DMS79 treated with DMSO at 0.1 percent for 48 hours (cell line): ENCODE measurements at regions not wholly inside any gene's neighbourhood (a gene's known extent, or its start where the extent isn't known, plus 50 kb on each side); places are given as distances from the start of the nearest gene placed in this dataset.

ENCODE experiments used
- DNase-seq: peaks from one replicate; lab custom pipeline; 2025; lab: John Stamatoyannopoulos, UW

DNA sequence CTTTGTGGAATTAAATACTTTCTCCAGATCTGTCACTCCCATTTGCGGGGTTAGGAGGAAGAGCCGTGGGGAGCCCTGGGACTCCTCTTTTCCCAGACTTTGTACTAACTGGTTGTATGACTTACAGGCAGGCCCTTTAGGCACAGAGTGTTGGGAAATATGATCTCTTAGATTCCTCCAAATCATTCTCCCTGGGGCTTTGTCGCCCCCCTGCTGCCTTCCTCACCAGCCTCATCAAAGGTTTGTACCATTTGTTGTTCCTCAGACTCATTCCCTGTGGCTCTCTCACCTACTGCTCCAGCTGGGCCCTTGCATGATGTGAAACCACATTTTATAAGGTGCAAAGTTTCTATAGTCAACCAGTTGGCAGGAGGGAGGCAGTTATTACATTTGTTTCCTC is 56.4 kb downstream of the CRYGS start:
- DNase-seq: no peak

DNA sequence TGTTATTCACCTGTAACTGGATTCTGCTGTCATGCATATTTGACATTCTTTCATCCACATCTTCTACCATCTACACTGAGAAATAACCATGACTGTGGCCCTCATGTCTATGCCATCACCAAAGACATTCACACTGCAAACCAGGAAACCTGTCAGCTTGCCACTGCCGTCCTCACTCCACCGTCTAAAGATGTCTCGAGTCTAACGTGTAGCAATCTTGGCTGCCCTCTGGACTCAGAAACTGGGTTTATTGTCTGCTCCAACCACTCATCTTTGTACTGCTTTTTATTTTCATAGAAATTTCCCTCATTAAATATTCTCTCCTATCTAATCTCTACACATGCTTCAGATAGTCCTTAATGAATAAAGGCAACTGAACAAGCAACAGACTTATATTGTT is 57.1 kb downstream of the CRYGS start:
- no peak for DNase-seq

DNA sequence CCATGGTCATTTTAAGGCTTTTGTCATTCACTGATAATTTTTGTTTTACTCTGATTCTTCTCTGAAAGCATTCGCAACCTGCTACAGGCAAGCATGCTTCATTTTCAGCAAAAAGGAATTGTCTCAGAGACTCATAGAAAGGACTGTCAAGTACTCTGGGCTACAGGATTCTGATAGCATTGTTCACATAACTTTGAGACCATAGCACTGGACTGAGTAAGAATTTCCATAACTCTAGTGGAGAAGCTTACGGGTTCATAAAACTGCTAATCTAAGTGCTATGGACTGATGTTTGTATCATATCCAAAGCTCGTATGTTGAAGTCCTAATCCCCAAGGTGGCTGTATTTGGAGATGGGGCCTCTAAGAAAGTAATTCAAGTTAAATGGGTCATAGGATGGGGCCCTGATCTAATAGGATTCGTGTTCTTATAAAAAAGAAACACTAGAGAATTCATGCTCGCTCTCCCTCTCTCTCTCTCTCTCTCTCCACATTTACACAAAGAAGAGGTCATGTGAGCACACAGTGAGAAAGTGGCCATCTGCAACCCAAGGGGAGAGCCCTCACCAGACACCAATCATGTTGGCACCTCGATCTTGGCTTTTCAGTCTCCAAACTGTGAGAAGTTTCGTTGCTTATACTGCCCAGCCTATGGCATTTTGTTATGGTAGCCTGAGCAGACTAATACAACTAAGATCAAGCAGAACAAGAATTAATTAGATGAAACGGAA is 60.4 kb downstream of the CRYGS start:
- no peak for DNase-seq

DNA sequence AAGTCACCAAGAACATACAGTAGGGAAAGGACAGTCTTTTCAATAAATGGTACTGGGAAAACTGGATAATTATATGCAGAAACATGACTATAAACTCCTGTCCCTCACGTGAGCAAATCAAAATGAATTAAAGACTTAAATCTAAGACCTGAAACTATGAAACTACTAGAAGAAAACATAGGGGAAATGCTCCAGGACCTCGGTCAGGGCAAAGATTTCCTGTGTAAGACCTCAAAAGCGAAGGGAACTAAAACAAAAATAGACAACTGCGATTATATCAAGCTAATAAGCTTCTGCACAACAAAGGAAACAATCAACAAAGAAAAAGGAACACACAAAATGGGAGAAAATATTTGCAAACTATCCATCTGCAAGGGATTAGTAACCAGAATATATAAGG is 62.7 kb downstream of the CRYGS start:
- no peak for DNase-seq

DNA sequence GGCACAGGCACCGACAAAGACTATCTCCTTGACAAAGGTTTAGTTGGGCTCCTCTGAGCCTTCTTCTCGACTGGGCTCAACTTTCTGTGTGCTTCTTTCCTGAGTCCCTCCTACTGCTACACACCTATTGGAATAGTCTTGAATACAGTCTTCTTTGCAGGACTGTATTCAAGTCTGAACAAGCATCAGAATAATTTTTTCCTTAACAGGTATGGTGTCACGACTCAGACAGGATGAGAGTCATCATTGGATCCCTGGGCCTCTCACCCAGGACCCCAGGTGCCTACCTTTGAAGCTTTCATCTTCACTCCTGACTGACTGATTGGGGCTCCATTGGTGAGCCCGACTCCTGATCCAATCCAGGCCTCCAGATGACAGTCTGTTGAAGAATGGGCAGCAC is 66.3 kb downstream of the CRYGS start:
- DNase-seq: no peak

DNA sequence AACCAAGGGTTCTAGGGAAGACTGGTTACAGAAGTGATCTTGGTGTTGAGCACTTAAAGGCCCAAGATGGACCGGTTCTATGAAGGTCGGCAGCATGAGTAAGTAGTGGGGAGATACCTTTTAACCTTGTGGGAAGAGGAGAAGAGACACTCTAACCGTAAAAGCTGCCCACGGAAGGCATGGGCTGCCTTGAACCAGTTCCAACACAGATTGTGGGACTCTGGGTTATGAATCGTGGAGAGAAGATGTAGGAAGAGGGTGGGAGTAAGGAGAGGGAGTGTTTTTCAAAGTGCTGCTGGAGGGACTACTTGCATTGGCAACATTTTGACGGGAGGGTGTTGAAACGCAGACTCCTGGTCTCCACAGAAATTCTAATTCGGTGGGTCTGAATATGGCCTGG is 67.1 kb downstream of the CRYGS start:
- no peak for DNase-seq

DNA sequence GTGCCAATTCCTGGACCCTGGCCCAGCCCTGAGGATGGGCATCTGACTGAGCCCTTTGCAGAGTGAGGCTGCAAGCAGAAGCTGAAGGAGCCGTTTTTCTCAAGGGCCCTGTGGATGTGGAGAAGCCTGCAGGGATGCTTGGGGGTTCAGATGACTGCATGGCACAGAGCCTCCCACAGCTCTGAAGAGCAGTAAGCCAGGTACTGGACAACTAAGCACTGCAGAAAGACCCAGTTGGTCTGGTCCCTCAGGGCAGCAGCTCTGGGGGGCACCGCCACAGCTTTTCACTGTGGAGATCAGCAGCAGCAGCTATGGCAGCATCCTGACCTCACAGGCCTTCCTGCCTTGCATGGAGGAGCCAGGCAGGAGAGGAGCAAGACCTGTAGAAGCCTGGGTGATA is 67.6 kb downstream of the CRYGS start:
- DNase-seq: no peak

DNA sequence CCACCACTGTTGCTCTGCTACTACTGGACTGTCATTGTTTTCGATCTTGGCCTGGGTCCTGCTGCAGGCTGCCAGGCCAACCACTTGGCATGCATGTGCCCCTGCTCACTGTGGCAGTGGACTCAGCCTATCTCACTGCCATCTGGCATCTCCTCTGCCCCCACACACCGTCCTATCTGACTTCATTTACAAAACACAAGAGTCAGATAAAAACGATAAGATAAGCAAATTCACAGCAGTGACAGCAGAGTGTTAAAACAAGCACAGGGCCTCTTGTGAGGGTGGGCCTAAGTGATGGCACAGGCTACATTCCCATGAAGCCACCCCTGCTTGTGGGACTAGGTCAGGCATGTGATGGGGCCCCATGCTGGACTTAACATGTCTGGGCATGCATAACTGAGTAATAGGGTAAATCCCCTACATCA is 68.1 kb downstream of the CRYGS start:
- no peak for DNase-seq

DNA sequence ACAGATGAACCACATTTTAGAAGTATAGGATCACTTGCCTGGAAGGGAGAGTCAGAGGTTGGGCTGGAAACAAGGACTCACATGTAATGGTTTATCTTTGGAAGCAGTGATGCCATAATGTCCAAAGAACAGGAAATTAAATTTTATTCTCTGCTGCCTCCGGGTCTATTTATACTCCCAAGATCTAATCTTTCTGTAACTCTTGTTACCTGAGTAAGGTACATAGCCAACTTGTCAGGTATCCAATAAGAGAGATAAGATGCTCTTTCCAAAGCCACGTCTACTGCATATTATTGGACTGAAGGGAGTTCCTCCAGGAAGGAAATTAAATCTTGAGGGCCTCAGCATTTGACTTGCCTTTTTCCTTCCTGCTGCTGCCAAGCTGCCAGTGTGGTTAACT is 71.0 kb downstream of the CRYGS start:
- DNase-seq: no peak

DNA sequence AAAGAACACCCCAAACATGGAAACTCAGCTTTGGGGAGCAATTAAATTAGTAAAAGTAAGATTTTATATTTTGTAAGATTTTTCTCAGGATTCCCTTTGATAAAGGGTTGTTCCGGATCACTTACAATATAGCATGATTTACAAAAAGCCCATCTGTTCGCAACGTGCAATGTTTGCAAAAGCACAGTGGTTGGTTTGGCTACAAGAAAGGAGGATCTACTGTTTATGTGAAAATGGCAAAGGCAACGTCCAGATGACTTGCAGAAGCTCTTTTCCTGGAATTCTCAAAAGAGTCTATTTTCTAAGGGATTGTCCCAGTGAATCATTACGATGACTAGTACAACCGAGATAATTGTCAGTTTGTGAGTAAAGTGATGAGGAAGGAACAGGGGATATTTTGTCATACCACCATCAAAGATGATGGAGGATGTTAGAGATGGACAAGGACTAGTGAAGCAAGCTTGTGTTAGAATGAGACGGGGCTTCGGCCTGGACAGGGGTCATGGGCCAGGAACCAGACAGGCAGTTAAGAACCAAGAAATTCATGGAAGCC is 71.6 kb downstream of the CRYGS start:
- DNase-seq: no peak

DNA sequence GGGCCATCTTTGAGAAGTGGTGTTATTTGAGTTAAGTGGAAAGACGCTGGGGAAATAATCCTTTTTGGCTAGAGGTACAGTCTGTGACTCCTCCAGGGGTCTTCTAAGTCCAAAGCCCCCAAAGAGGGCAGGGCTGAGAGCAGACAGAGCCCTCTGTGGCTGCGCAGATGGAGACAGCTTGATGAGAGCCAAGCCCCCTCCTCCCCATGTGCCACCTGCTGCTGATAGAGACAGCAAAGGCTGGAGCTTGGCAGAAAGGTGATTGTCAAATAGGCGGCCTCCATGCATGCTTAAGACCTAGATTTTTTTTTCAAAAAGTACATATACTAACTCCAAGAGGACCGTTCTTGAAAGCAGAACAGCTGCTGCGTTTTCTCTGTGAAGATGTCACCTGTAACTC is 72.4 kb downstream of the CRYGS start:
- DNase-seq: no peak

DNA sequence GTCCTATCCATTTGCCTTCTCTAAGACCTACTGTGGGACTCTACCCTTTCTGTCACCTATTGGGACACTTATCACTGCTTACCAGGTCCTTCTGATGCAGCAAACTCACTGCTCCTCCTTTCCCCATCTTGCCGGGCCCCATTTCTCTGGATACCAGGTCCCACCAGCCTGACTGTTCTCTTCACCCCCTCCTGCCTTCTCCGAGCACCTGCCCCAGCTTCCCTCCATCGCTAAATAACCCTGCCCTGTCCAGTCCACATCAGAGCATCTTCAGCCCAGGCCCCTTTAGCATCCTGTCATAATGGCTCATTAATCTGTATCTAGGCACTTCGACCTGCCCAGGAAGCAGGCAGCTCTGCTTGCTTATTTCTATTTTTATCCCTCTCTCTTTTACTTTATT is 74.7 kb downstream of the CRYGS start:
- no peak for DNase-seq

DNA sequence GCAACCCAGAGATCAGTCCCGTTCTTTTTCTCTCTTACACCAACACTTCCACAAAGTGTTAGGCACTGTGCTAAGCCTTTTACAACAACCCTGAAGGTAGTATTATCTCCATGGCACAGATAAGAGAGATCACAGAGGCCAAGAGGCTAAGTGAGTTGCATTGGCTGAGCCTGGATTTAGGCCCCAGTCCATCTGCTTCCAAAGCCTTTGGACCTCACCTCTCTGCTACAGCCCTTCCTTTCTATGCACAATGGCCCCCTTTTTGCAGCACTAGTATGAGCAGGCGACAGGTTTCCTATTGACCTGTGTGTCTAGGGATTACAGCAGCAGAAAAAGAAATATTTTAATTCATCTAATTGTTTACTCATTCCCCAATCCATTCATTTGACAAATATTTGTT is 76.2 kb downstream of the CRYGS start:
- DNase-seq: no peak

DNA sequence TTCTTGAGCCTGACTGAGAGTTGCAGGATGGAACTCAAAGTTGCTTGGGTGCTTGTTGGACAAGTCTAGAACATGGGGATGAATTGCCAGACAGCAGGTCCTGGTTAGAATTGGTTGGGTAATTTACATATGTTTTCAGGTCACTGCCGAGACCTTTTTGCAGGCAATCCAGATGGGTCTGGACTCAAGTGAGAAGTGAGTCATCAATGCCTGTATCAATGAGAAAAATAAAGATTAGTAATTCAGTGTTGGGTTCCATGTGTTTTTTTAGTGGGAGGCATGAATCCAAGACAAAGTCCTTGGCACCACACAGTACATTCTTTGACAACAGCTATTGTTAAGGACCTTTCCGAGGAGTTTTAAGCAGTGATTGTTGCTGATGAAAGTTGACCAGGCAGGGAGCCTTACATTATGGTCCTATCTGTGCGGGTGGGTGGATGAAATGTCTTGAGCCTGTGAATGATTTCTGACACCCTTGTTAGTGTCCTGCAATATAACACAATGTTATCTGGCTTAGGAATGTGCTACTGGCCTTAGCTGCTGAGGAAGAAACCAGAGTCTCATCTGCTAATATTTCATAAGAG is 77.7 kb downstream of the CRYGS start:
- no peak for DNase-seq

DNA sequence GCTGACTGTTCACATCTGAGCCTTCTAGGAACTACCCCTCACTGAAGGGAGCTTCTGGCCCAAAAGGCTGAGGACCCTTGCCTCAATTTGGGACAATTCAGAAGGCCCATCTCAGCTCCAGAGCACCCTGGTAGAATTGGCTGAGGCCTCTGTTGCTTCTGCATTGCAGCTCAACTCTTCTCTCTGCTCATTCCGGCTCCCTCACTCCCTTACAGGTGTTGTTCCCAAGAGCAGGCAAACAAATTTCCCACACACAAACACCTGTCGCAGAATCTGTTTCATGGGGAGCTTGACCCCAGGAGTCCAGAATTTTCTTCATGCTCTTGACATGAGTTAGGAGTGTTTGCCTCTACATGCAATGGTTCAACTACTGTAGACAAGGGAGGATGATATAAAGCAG is 78.7 kb downstream of the CRYGS start:
- no peak for DNase-seq

DNA sequence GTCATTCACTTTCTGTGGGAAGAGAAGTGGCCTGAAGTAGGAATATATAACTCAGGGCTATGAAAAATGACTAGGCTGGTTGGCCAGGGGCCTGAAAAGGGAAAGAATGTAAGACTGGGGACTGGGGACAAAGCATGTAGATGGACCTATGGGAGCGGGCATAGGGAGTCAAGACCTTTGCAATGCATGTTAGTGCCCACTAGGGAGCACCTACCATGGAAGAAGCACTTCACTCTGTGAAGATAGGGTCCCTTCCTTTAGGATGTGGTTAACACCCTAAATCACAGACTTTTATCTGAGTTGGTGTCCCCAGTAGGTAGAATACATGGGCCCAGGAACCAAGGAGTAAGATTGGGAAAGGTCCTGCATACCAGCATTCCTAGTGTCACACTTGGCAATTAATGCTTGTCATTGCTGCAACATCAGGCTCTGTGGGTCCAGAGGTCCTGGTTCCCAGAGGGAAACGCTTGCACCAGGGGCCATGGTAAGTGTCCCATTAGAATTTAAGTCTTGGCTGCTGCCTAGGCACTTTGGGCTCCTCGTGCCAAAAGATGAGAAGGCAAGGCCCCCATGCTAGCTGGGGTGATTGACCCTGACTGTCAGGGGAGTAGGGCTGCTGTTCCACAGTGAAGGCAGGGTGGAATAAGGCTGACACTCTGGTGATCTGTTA is 79.6 kb downstream of the CRYGS start:
- DNase-seq: no peak

DNA sequence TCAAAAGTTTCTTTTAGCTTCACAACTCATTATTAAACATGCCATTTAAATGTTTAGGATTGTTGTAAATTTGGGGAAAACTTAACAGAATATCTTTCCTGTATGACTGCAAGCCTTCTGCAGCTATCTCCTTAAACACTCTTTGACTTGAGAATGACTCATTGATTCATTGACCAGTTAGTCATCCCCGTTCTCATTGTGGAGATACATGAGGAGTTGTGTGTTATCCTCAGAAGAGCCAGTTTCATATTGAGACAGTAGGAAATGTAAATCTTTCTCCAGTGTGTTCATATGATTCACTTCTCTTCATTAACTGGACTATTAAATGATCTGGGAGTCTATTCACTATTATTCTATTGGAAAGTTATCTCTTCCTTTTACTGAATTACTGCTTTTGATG is 83.0 kb downstream of the CRYGS start:
- no peak for DNase-seq

DNA sequence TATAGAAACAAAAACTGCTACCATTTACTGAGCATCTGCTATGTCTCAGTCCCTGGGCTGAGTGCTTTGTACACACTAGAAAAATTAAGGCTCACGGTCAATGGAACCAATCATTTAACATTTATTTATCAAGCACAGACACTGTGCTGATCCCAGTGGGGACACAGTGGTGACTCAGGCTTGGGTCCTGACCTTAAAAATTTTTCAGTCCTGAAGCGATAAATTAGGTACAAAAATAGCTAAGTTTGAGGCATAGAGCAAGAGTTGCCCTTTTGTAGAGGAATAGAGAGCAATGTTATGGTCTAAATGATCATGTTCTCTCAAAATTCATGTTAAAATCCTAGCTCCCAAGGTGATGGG is 85.1 kb downstream of the CRYGS start:
- no peak for DNase-seq

DNA sequence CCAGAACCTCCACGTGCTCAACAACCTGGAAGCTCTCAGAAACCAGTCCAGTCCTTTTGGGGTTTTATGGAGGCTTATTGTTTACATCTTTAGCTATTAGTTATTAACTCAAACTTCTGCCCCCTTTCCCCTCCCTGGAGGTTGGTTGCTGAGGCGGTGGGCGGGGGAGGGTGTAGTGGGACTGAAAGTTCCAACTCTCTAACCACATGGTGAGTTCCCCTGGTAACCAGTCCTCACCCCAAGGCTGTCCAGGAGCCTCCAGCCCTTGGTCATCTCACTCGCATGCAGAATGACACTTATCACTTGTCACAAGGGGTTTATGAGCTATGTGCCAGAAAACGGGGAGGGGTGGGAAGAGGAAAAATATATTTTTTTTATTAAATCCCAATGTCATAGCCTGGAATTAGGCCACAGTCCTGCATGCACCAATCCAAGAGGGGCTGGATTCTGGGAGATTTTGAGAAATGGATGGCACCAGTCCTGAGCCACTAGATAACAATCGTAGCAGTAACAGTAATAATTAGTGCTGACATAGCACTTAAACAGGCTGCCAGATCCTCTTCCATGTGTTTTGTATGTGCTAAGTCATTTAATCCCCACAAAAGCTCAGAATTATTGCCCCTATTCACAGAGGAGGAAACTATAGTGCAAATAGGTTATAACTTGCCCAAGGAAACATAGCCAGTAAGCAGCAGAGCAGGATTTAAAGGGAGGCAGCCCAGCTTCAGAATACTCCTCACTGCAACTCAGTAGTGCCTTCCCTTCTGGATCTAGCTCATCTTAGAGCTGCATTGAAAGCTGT is 85.7 kb downstream of the CRYGS start:
- no peak for DNase-seq

DNA sequence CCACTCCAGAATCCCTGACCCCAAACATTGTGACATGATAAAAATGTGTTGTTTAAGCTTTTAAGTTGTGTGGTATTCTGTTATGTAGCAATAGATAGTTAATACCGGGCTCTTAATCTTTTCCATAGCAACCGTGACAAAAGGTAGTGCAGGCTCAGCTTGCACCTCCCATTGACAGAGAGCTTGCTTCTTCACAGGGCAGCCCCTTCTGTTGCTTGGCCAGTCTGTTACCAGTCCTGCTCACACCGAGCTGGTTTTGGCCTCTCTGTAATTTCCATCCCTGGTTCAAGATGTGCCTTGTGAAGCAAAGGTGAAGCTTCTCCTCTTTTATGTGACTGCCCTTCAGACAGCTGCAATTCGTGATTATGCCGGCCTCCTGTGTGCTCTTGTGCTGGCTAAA is 86.9 kb downstream of the CRYGS start:
- no peak for DNase-seq

DNA sequence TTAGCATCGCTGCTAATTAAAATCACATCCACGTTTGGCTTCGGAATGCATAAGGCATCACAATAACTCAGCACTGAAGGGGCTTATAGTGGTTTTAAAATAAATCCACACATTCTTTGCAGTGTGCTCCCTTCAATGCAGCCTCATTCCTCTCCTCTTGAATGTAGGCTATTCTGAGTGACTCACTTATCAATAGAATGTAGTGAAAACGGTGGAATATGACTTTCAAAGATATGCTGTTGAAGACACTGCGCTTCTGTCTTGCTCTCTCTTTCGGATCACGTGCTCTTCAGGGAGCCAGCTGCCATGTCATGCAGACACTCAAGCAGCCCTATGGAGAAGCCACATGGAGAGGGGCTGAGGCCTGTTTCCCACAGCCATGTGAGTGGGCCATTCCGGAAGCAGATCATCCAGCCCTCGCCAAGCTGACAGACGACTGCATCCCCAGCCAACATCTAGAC is 87.4 kb downstream of the CRYGS start:
- no peak for DNase-seq

DNA sequence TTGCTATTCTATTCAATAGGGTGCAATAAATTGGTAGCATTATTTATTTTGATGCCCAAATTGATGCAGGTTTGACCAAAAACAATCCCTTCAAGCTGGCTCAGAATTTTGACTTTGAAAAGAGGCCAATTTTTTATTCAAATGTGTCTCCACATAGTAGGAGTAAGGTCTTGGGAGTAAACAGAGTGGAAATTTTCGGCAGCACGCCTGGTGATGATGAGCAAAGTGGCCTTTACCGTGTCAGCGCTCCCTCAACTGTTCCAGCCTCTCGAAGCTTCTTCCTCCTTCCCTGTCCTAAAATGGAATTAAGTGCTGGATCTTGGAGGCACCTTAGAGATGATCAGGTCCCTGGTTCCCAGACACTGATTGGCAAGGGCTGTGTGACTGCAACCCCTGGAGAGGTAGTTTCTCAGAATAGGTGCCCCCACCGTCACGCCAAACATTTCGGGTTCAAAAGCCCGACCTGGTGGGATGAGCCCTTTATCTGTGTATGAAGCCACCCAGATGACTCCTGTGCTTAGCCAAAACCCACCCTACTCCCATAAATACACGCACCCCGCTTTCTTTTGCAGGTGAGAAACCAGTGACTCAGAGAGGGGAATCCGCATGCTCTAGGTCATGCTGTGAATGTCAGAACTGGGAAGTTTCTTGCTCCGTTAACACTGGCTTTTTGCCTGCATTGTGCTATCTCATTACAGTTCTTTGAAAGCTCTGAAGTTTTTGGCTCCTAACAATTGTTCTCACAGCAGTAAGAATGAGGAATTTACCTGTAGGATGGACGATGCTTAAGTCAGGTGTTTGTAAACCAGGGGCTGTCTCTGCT is 89.1 kb downstream of the CRYGS start:
- no peak for DNase-seq
